A549 (cell line): ENCODE measurements at regions not wholly inside any gene's neighbourhood (a gene's known extent, or its start where the extent isn't known, plus 50 kb on each side); places are given as distances from the start of the nearest gene placed in this dataset.

Source experiments
- ATAC-seq, 2 experiments: fragments of 200-7000 bp in 1 of 2; fragments of >200 bp in 1 of 2; cut with Nextera tagmentation in 1 of 2; cut with Tn5 transposase in 1 of 2; 3 replicates each; pipeline versions ENCODE4 v1.8.0 to v1.9.1; 2018 to 2020; ENCODE audit warnings: mild to moderate bottlenecking in 1 of 2, moderate library complexity in 1 of 2
- CTCF ChIA-PET: fragments of 300-600 bp; sonication (Branson Sonifier 250); formaldehyde crosslinking; extraction: SDS; loops from one replicate; lab custom pipeline; 2021; ENCODE audit warnings: antibody characterized with exemption, inconsistent platforms; lab: Yijun Ruan, JAX
- POLR2A ChIA-PET: fragments of 350-600 bp; formaldehyde crosslinking; extraction: SDS; loops from one replicate; lab custom pipeline; 2021; ENCODE audit warnings: antibody characterized with exemption, inconsistent platforms; lab: Yijun Ruan, JAX
- DNase-seq, 2 experiments: peaks; one replicate each; pipeline versions ENCODE4 v3.0.0 to v3.0.0-alpha.2; 2011 to 2016; ENCODE audit warnings: low read depth in 1 of 2, low spot score in 1 of 2
- FAIRE-seq: peaks from 2 replicates; lab custom pipeline; 2011; peaks lifted over from hg19 to GRCh38; lab: Jason Lieb, UNC
- H3K27ac ChIP-seq, 2 experiments: fragments of >200 bp; sonication (Bioruptor Twin); formaldehyde crosslinking; 3 replicates each; pipeline ENCODE4 v1.5.1; 2016 to 2017
- H3K4me1 ChIP-seq: fragments of >200 bp; sonication (Bioruptor Twin); formaldehyde crosslinking; 3 replicates; pipeline ENCODE4 v1.6.1; 2016
- H3K4me2 ChIP-seq: fragments of >200 bp; sonication (Bioruptor Twin); formaldehyde crosslinking; 3 replicates; pipeline ENCODE4 v1.6.1; 2016
- H3K4me3 ChIP-seq: fragments of >200 bp; sonication (Bioruptor Twin); formaldehyde crosslinking; 3 replicates; pipeline ENCODE4 v1.5.1; 2016
- H3K9me3 ChIP-seq: fragments of >200 bp; sonication (Bioruptor Twin); formaldehyde crosslinking; 3 replicates; pipeline ENCODE4 v1.6.1; 2016
- CBX8 ChIP-seq: fragments of 200-600 bp; sonication (generic); IDR thresholded peaks from 2 replicates; pipeline ENCODE4 v1.6.1; 2016
- CHD2 ChIP-seq: fragments of 150-350 bp; IDR thresholded peaks from 2 replicates; pipeline ENCODE4 v1.6.1; 2014; ENCODE audit warnings: low read length; ENCODE audit not compliant: partially characterized antibody
- FOSB ChIP-seq: fragments of 250-450 bp; sonication (Bioruptor Pico); IDR thresholded peaks from 2 replicates; pipeline ENCODE4 v1.5.0; 2020; ENCODE audit warnings: mild to moderate bottlenecking, moderate library complexity
- FOXS1 ChIP-seq: fragments of 250-450 bp; sonication (Bioruptor Pico); IDR thresholded peaks from 2 replicates; pipeline ENCODE4 v1.5.0; 2020; ENCODE audit warnings: mild to moderate bottlenecking, moderate library complexity
- HDAC2 ChIP-seq: fragments of 200-600 bp; sonication (generic); IDR thresholded peaks from 2 replicates; pipeline ENCODE4 v1.6.1; 2016
- HOXB13 ChIP-seq: fragments of 250-450 bp; sonication (Bioruptor Pico); IDR thresholded peaks from 2 replicates; pipeline ENCODE4 v1.5.0; 2020; ENCODE audit warnings: low read depth, mild to moderate bottlenecking, moderate library complexity
- JUNB ChIP-seq: fragments of >200 bp; sonication (Bioruptor Twin); formaldehyde crosslinking; IDR thresholded peaks from 2 replicates; pipeline ENCODE4 v1.6.1; 2016
- KDM1A ChIP-seq: fragments of 200-600 bp; sonication (generic); IDR thresholded peaks from 2 replicates; pipeline ENCODE4 v1.6.1; 2016; ENCODE audit warnings: low read depth, mild to moderate bottlenecking
- KDM5A ChIP-seq: fragments of 200-600 bp; sonication (generic); IDR thresholded peaks from 2 replicates; pipeline ENCODE4 v1.6.1; 2016; ENCODE audit warnings: antibody characterized with exemption, mild to moderate bottlenecking
- MAZ ChIP-seq: fragments of 150-350 bp; IDR thresholded peaks from 2 replicates; pipeline ENCODE4 v1.6.1; 2014; ENCODE audit warnings: antibody characterized with exemption, low read depth, low read length, borderline replicate concordance
- MYC ChIP-seq: IDR thresholded peaks from 2 replicates; pipeline ENCODE4 v1.6.1; 2012; ENCODE audit warnings: mild to moderate bottlenecking, inconsistent platforms, low read length, improper control_type of control experiment, borderline replicate concordance
- PHF8 ChIP-seq: fragments of 200-600 bp; sonication (generic); IDR thresholded peaks from 2 replicates; pipeline ENCODE4 v1.6.1; 2016; ENCODE audit warnings: low read depth, mild to moderate bottlenecking, antibody characterized with exemption, moderate library complexity, borderline replicate concordance
- POLR2AphosphoS2 ChIP-seq: conservative IDR thresholded peaks from 2 replicates; pipeline ENCODE4 v1.6.1; 2012; ENCODE audit warnings: low read length, improper control_type of control experiment, inconsistent platforms
- RAD21 ChIP-seq, 2 experiments: fragments of >200 bp in 1 of 2; sonication (Bioruptor Twin) in 1 of 2; formaldehyde crosslinking in 1 of 2; IDR thresholded peaks in 1 of 2; conservative IDR thresholded peaks in 1 of 2; 2 replicates in 1 of 2; 3 replicates in 1 of 2; pipeline ENCODE4 v1.6.1; 2012 to 2018; ENCODE audit warnings: inconsistent platforms in 1 of 2
- RCOR1 ChIP-seq: fragments of 150-350 bp; IDR thresholded peaks from 2 replicates; pipeline ENCODE4 v1.6.1; 2014; ENCODE audit warnings: antibody characterized with exemption, low read length, low read depth
- TFCP2L1 ChIP-seq: fragments of 250-450 bp; sonication (Bioruptor Pico); IDR thresholded peaks from 2 replicates; pipeline ENCODE4 v1.5.0; 2021; ENCODE audit warnings: mild to moderate bottlenecking
- ZNF302 ChIP-seq: fragments of 250-450 bp; sonication (Bioruptor Pico); IDR thresholded peaks from 2 replicates; pipeline ENCODE4 v1.9.0; 2021; ENCODE audit warnings: inconsistent platforms, mild to moderate bottlenecking, moderate library complexity
- WGBS: methylation state at CpG from one replicate; pipeline ENCODE4 v1.1.6; 2017; ENCODE audit errors: missing lambda C conversion rate; 5-methylcytosine and 5-hydroxymethylcytosine counted together
- TF ChIP-seq, protein P1 (sequence below): IDR thresholded peaks from 2 replicates; pipeline ENCODE4 v1.6.1; 2012
- TF ChIP-seq, protein P2 (sequence below): IDR thresholded peaks from 2 replicates; pipeline ENCODE4 v1.6.1; 2012
- TF ChIP-seq, protein P3 (sequence below): fragments of >200 bp; sonication (Bioruptor Twin); formaldehyde crosslinking; IDR thresholded peaks from 2 replicates; pipeline ENCODE4 v1.6.1; 2016
- TF ChIP-seq, protein P4 (sequence below): fragments of 250-450 bp; sonication (Bioruptor Pico); IDR thresholded peaks from 2 replicates; pipeline ENCODE4 v1.5.0; 2020; ENCODE audit warnings: low read depth, mild to moderate bottlenecking, moderate library complexity
- TF ChIP-seq, protein P5 (sequence below): fragments of >200 bp; sonication (Bioruptor Twin); formaldehyde crosslinking; IDR thresholded peaks from 3 replicates; pipeline ENCODE4 v1.6.1; 2016
- TF ChIP-seq, protein P6 (sequence below): fragments of >200 bp; sonication (Bioruptor Twin); formaldehyde crosslinking; IDR thresholded peaks from 3 replicates; pipeline ENCODE4 v1.5.1; 2016

DNA sequence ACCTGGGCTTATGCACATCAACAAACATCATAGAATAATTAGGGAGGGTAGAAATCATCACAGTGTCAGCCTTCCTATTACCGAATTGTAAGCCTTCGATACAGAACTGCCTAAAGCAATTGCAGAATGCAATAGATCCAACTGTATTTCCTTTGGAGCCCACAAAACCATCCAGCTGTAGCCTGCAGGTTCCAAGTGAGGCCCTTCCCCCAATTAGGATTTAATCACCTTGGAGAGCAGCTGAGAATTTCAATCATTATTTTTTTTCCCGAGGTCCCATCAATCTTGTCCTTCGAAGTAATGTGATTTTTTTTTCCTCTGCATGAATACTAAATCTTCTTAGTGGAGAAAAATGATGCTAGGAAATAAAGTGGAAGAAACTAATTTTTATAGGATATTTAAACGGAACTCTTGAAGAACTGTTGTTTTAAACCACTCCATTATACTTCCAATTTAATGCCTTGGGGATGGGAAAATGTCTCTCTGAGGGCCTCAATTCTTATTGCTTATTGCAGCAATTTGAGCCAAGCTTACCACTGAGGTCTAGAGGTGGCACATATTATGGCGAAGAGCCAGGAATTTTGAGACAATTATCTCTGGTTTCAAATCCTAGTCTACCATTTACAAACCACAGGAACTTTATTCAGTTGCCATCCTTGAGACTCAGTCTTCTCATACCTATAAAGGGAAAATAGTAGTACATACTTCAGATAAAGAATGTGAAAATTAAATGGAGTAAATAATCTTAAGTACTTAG is 953.4 kb upstream of the IGFBP7 start:
- Histone ChIP-seq H3K4me1 (no peaks in the 10 kb centered on the region), H3K9me3 (no peaks in the 10 kb centered on the region), H3K27ac (no peak overlapping the region)
- 16% methylated on average over 6 of the region's 6 CpGs for WGBS
- ATAC-seq (no peak), DNase-seq (no peak)
- TF ChIP-seq CBX8 (no peak), TFCP2L1 (CRISPR knock-in tag) (no peak), ZNF302 (CRISPR knock-in tag) (no peak), RCOR1 (no peak)
- TF ChIP-seq, protein P1, sequence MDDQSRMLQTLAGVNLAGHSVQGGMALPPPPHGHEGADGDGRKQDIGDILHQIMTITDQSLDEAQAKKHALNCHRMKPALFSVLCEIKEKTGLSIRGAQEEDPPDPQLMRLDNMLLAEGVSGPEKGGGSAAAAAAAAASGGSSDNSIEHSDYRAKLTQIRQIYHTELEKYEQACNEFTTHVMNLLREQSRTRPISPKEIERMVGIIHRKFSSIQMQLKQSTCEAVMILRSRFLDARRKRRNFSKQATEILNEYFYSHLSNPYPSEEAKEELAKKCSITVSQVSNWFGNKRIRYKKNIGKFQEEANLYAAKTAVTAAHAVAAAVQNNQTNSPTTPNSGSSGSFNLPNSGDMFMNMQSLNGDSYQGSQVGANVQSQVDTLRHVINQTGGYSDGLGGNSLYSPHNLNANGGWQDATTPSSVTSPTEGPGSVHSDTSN: no peak
- TF ChIP-seq, all 56 proteins: peak for 0
- FAIRE-seq: no peak
- ChIA-PET POLR2A (no interaction called here), CTCF (no interaction called here)
- no peak overlapping the region for H3K4me3 ChIP-seq
- H3K4me2 ChIP-seq: no peak overlapping the region

DNA sequence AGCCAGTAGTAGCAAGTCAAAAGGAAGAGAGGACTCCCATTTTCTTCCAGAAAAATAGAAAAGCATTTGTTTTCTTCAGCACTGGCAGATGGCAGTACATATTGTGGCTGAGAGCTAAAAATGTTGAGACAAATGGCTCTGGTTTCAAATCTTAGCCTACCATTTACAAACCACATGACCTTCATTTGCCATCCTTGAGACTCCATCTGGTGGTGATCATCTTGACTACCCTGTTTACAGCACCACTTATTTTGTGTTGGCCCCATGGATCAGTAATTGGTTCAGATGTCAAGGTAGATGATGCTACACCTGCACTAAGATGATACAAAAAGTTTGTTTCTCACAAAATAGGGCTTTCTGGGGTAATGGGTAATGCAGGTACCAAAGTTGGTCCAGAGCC is 951.8 kb upstream of the IGFBP7 start:
- Histone ChIP-seq H3K4me2 (no peak overlapping the region), H3K9me3 (no peaks in the 10 kb centered on the region), H3K4me3 (no peak overlapping the region), H3K27ac (no peak overlapping the region), H3K4me1 (no peaks in the 10 kb centered on the region)
- ATAC-seq (no peak), FAIRE-seq (no peak), DNase-seq (peak in 1 of 2 experiments; percentile 4)
- TF ChIP-seq HDAC2: no peak
- TF ChIP-seq, protein P2, sequence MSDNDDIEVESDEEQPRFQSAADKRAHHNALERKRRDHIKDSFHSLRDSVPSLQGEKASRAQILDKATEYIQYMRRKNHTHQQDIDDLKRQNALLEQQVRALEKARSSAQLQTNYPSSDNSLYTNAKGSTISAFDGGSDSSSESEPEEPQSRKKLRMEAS: no peak
- TF ChIP-seq, protein P3, sequence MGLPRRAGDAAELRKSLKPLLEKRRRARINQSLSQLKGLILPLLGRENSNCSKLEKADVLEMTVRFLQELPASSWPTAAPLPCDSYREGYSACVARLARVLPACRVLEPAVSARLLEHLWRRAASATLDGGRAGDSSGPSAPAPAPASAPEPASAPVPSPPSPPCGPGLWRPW: no peak
- ChIA-PET CTCF (interaction anchor here (1.0 kb wide), 1 partner anchor 898 kb away, joined by 3 read pairs; no protein-coding TSS in a partner anchor), POLR2A (no interaction called here)

DNA sequence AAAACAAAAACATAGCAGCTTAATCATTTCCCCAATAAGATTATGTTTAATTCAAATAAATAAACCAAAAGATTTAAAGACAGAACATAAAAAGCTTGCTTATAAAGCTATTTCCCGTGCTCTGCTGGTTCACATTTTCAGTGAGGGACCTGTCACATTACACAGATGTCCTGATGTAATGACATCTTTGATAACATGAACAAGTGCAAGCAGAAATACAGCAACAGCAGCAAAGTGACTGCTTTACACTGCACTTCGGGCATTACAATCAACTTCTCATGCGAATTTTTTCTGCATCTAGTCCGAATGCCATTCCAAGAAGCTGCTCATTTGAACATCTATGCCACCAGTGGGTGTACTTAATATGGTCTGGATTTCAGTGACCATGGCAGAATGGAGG is 940.3 kb upstream of the IGFBP7 start:
- no peak overlapping the region for H3K27ac ChIP-seq
- CTCF ChIA-PET: no interaction called here

DNA sequence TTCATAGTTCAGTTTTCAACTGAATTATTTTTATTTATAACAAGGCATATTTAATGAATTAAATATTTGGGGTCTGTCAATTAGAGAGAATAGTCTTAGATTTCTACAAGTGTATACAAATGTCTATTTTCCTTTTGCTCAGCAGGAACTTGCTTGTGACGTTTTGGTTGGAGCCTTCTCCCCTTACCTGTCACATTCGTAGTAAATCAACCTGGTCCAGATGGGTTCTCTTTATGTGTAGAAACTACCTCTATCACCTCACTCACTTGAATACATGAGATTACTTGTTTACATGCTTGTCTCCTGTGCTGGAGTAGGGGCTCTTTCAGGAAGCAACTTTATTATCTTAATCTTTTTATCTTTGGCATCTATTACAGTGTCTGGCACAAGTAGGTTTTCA is 938.3 kb upstream of the IGFBP7 start:
- no peaks in the 10 kb centered on the region for H3K9me3 ChIP-seq
- ATAC-seq (no peak), DNase-seq (no peak), FAIRE-seq (no peak)
- no peak overlapping the region for H3K4me2 ChIP-seq
- no peaks in the 10 kb centered on the region for H3K4me1 ChIP-seq
- no peak overlapping the region for H3K27ac ChIP-seq
- 11% methylated on average over 2 of the region's 2 CpGs for WGBS
- TF ChIP-seq FOSB (CRISPR knock-in tag): no peak
- TF ChIP-seq CHD2: no peak
- no peak for TF ChIP-seq POLR2AphosphoS2
- no peak for TF ChIP-seq FOXS1
- TF ChIP-seq, protein P4, sequence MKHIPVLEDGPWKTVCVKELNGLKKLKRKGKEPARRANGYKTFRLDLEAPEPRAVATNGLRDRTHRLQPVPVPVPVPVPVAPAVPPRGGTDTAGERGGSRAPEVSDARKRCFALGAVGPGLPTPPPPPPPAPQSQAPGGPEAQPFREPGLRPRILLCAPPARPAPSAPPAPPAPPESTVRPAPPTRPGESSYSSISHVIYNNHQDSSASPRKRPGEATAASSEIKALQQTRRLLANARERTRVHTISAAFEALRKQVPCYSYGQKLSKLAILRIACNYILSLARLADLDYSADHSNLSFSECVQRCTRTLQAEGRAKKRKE: no peak
- TF ChIP-seq KDM1A: no peak
- TF ChIP-seq MAZ: no peak
- TF ChIP-seq PHF8: no peak
- TF ChIP-seq RAD21 (conservative IDR thresholded peaks at IDR 0.05 in 1 of 2, IDR thresholded peaks at IDR 0.05 in 1 of 2): no peak
- TF ChIP-seq KDM5A: no peak
- no peak for TF ChIP-seq MYC
- TF ChIP-seq, protein P5, sequence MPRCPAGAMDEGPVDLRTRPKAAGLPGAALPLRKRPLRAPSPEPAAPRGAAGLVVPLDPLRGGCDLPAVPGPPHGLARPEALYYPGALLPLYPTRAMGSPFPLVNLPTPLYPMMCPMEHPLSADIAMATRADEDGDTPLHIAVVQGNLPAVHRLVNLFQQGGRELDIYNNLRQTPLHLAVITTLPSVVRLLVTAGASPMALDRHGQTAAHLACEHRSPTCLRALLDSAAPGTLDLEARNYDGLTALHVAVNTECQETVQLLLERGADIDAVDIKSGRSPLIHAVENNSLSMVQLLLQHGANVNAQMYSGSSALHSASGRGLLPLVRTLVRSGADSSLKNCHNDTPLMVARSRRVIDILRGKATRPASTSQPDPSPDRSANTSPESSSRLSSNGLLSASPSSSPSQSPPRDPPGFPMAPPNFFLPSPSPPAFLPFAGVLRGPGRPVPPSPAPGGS: no peak
- TF ChIP-seq, protein P6, sequence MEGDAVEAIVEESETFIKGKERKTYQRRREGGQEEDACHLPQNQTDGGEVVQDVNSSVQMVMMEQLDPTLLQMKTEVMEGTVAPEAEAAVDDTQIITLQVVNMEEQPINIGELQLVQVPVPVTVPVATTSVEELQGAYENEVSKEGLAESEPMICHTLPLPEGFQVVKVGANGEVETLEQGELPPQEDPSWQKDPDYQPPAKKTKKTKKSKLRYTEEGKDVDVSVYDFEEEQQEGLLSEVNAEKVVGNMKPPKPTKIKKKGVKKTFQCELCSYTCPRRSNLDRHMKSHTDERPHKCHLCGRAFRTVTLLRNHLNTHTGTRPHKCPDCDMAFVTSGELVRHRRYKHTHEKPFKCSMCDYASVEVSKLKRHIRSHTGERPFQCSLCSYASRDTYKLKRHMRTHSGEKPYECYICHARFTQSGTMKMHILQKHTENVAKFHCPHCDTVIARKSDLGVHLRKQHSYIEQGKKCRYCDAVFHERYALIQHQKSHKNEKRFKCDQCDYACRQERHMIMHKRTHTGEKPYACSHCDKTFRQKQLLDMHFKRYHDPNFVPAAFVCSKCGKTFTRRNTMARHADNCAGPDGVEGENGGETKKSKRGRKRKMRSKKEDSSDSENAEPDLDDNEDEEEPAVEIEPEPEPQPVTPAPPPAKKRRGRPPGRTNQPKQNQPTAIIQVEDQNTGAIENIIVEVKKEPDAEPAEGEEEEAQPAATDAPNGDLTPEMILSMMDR: no peak
- TF ChIP-seq JUNB: no peak
- no peak for TF ChIP-seq HDAC2
- ChIA-PET CTCF (no interaction called here), POLR2A (no interaction called here)
- H3K4me3 ChIP-seq: no peak overlapping the region

More for the DNA sequence above, 940.3 kb upstream of the IGFBP7 start:
- POLR2A ChIA-PET: no interaction called here
- Histone ChIP-seq H3K4me2 (no peak overlapping the region), H3K9me3 (no peaks in the 10 kb centered on the region), H3K4me3 (no peak overlapping the region), H3K4me1 (no peaks in the 10 kb centered on the region)
- no peak for ATAC-seq
- WGBS: 3% methylated on average over 4 of the region's 4 CpGs
- no peak for DNase-seq
- no peak for FAIRE-seq
- no peak for TF ChIP-seq ZNF302 (CRISPR knock-in tag)
- no peak for TF ChIP-seq HOXB13
- TF ChIP-seq TFCP2L1 (CRISPR knock-in tag): no peak
